ENCODE measurements at regions not wholly inside any gene's neighbourhood (a gene's known extent, or its start where the extent isn't known, plus 50 kb on each side); places are given as distances from the start of the nearest gene placed in this dataset.
"Not testable (repeated sequence)": the region's sequence is repeated elsewhere in the genome, so short reads cannot be mapped to it uniquely, and the experiment has no call there.

GRCh38 chr1:96191165-96191564, 530.4 kb upstream of the PTBP2 start:
- DNase-seq (ENCODE audit: low spot score): no peak

GRCh38 chr1:96206451-96206850, 515.1 kb upstream of the PTBP2 start:
- no peak for DNase-seq (ENCODE audit: low spot score)

- DNase-seq (ENCODE audit: low spot score): no peak
Observed at GRCh38 chr1:96207936-96208335, 513.6 kb upstream of the PTBP2 start.

GRCh38 chr1:96208428-96208827, 513.2 kb upstream of the PTBP2 start:
- no peak for DNase-seq (ENCODE audit: low spot score)

GRCh38 chr1:96210054-96210453, 511.5 kb upstream of the PTBP2 start:
- DNase-seq (ENCODE audit: low spot score): no peak

GRCh38 chr1:96211202-96211601, 510.4 kb upstream of the PTBP2 start:
- no peak for DNase-seq (ENCODE audit: low spot score)

GRCh38 chr1:96214982-96215381, 506.6 kb upstream of the PTBP2 start:
- DNase-seq (ENCODE audit: low spot score): no peak

GRCh38 chr1:96220651-96221050, 500.9 kb upstream of the PTBP2 start:
- DNase-seq (ENCODE audit: low spot score): no peak

GRCh38 chr1:96222701-96223100, 498.9 kb upstream of the PTBP2 start:
- DNase-seq (ENCODE audit: low spot score): no peak

GRCh38 chr1:96224229-96224628, 497.4 kb upstream of the PTBP2 start:
- DNase-seq (ENCODE audit: low spot score): not testable (repeated sequence)

GRCh38 chr1:96233422-96233821, 488.2 kb upstream of the PTBP2 start:
- no peak for DNase-seq (ENCODE audit: low spot score)

- no peak for DNase-seq (ENCODE audit: low spot score)
Observed at GRCh38 chr1:96234299-96234698, 487.3 kb upstream of the PTBP2 start.

- peak; percentile 18 for DNase-seq (ENCODE audit: low spot score)
Observed at GRCh38 chr1:96236156-96236739, 485.3 kb upstream of the PTBP2 start.

GRCh38 chr1:96238426-96238825, 483.2 kb upstream of the PTBP2 start:
- DNase-seq (ENCODE audit: low spot score): no peak

GRCh38 chr1:96240438-96240837, 481.1 kb upstream of the PTBP2 start:
- DNase-seq (ENCODE audit: low spot score): no peak

GRCh38 chr1:96253246-96254035, 468.1 kb upstream of the PTBP2 start:
- DNase-seq (ENCODE audit: low spot score): no peak

- DNase-seq (ENCODE audit: low spot score): no peak
Observed at GRCh38 chr1:96256130-96256790, 465.3 kb upstream of the PTBP2 start.

GRCh38 chr1:96259399-96259798, 462.2 kb upstream of the PTBP2 start:
- DNase-seq (ENCODE audit: low spot score): no peak

- peak; percentile 3 for DNase-seq (ENCODE audit: low spot score)
Observed at GRCh38 chr1:96281491-96281890, 440.1 kb upstream of the PTBP2 start.

GRCh38 chr1:96290033-96290432, 431.6 kb upstream of the PTBP2 start:
- DNase-seq (ENCODE audit: low spot score): no peak

- DNase-seq (ENCODE audit: low spot score): no peak
Observed at GRCh38 chr1:96290801-96291200, 430.8 kb upstream of the PTBP2 start.

GRCh38 chr1:96291468-96291867, 430.1 kb upstream of the PTBP2 start:
- no peak for DNase-seq (ENCODE audit: low spot score)

- no peak for DNase-seq (ENCODE audit: low spot score)
Observed at GRCh38 chr1:96292141-96292540, 429.4 kb upstream of the PTBP2 start.

Data from hepatic stellate cell (primary cell).